ENCODE measurements at regions not wholly inside any gene's neighbourhood (a gene's known extent, or its start where the extent isn't known, plus 50 kb on each side); places are given as distances from the start of the nearest gene placed in this dataset.

- TF ChIP-seq CTCF (IDR thresholded peaks at IDR 0.05; ENCODE audit: low read depth, low read length, poor library complexity, severe bottlenecking): no peak
- no peak for TF ChIP-seq EZH2phosphoT487 (IDR thresholded peaks at IDR 0.05; ENCODE audit: borderline replicate concordance, low read length)
Measured at GRCh38 chr18:65659312-65659711, 91.5 kb upstream of the CDH7 start.
